ENCODE measurements at regions not wholly inside any gene's neighbourhood (a gene's known extent, or its start where the extent isn't known, plus 50 kb on each side); places are given as distances from the start of the nearest gene placed in this dataset.

GRCh38 chr13:89845874-89846273 lies 1501.6 kb upstream of the MIR17HG start:
- no peaks in the 10 kb centered on the region for H3K36me3 ChIP-seq (ENCODE audit: insufficient read depth, low read length)
- no peak for DNase-seq (ENCODE audit: low read depth, low spot score)
- TF ChIP-seq EZH2 (IDR thresholded peaks at IDR 0.05) (no peak), POLR2AphosphoS5 (IDR thresholded peaks at IDR 0.05; ENCODE audit: borderline replicate concordance, low read depth, low read length) (no peak), FOXP2 (optimal IDR thresholded peaks at IDR 0.05; ENCODE audit: control extremely low read depth, extremely low read length, insufficient read depth) (no peak)
- H3K27ac ChIP-seq: no peak overlapping the region
- H3K9me3 ChIP-seq (ENCODE audit: low read depth, low read length): no peaks in the 10 kb centered on the region
- H3K4me3 ChIP-seq: no peak overlapping the region
- no peak overlapping the region for H3K9ac ChIP-seq (ENCODE audit: insufficient read length)

DNA sequence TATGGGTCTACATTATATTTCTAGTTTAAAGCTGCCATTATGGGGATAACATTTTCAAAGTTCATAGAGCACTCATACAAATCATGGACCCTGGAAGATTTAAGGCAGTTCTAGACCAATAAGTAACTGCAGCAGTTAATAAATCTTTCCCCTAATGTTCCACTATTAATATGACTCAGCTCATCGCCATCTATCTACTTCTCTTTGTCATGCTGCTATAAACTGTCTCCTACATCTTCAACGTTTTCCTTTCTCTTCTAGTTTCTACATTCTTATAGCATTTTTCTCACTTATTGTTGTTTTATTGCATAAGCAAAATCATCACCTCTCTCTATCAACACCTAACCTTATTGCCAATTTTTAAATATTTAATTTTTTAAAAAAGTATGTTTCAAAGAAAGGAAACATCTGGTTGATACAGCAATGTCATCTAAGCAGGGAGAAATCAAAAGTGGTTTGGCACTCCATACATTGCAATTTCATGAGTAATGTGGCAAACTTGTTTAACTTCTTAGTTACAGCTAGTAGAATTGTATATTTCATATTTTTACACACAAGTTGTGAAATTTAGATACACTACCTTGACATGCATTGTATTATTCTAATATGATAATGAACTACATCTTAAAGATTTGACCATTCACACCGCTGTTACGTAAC lies 1500.4 kb upstream of the MIR17HG start:
- no peak for DNase-seq (ENCODE audit: low read depth, low spot score)
- TF ChIP-seq EZH2 (IDR thresholded peaks at IDR 0.05) (no peak), FOXP2 (optimal IDR thresholded peaks at IDR 0.05; ENCODE audit: control extremely low read depth, extremely low read length, insufficient read depth) (no peak), POLR2AphosphoS5 (IDR thresholded peaks at IDR 0.05; ENCODE audit: borderline replicate concordance, low read depth, low read length) (no peak)
- Histone ChIP-seq H3K9me3 (ENCODE audit: low read depth, low read length) (no peaks in the 10 kb centered on the region), H3K27ac (no peak overlapping the region), H3K4me3 (no peak overlapping the region), H3K9ac (ENCODE audit: insufficient read length) (no peak overlapping the region), H3K36me3 (ENCODE audit: insufficient read depth, low read length) (no peaks in the 10 kb centered on the region)

DNA sequence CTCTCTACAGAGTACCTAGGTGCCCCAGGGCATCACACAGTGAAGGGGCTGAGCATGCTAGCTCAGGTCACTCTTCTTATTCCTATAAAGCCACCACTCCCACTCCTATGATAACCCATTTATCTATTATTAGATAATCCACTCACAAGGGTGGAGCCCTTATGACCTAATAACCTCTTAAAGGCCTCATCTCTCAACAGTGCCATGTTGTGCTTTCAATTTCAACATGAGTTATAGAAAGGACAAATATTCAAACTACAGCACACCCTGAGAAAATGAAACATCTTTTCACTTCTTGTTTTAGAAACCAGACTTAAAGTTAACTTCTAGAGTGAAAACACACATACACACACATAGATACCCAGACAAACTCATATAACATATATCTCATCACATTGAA lies 1494.9 kb upstream of the MIR17HG start:
- no peak for TF ChIP-seq POLR2AphosphoS5 (IDR thresholded peaks at IDR 0.05; ENCODE audit: borderline replicate concordance, low read depth, low read length)
- TF ChIP-seq FOXP2 (optimal IDR thresholded peaks at IDR 0.05; ENCODE audit: control extremely low read depth, extremely low read length, insufficient read depth): no peak
- TF ChIP-seq EZH2 (IDR thresholded peaks at IDR 0.05): no peak
- no peak overlapping the region for H3K9ac ChIP-seq (ENCODE audit: insufficient read length)
- H3K27ac ChIP-seq: no peak overlapping the region
- H3K9me3 ChIP-seq (ENCODE audit: low read depth, low read length): no peaks in the 10 kb centered on the region
- H3K36me3 ChIP-seq (ENCODE audit: insufficient read depth, low read length): no peaks in the 10 kb centered on the region
- DNase-seq (ENCODE audit: low read depth, low spot score): no peak
- H3K4me3 ChIP-seq: no peak overlapping the region

DNA sequence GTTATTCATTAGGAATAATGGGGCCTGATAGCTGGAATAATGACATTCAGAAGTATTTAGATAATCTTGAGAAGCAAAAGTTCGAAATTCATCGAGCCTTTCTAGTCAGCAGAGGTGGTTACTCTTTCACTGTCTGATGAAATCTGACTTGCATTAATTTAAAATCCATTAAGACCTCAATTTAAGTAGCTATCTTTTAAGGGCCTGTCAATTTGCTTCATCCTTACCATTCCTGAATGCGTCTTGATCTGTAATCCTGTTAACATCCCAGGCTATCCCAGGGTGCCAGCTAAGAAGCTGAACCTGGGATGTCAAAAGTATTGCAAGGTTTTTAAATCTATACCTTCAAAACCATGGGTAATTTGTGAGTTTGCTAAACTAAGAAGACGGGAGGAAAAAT lies 1491.0 kb upstream of the MIR17HG start:
- H3K27ac ChIP-seq: no peak overlapping the region
- no peaks in the 10 kb centered on the region for H3K36me3 ChIP-seq (ENCODE audit: insufficient read depth, low read length)
- H3K9ac ChIP-seq (ENCODE audit: insufficient read length): no peak overlapping the region
- H3K4me3 ChIP-seq: no peak overlapping the region
- DNase-seq (ENCODE audit: low read depth, low spot score): no peak
- H3K9me3 ChIP-seq (ENCODE audit: low read depth, low read length): no peaks in the 10 kb centered on the region
- TF ChIP-seq POLR2AphosphoS5 (IDR thresholded peaks at IDR 0.05; ENCODE audit: borderline replicate concordance, low read depth, low read length) (no peak), EZH2 (IDR thresholded peaks at IDR 0.05) (no peak), FOXP2 (optimal IDR thresholded peaks at IDR 0.05; ENCODE audit: control extremely low read depth, extremely low read length, insufficient read depth) (no peak)

DNA sequence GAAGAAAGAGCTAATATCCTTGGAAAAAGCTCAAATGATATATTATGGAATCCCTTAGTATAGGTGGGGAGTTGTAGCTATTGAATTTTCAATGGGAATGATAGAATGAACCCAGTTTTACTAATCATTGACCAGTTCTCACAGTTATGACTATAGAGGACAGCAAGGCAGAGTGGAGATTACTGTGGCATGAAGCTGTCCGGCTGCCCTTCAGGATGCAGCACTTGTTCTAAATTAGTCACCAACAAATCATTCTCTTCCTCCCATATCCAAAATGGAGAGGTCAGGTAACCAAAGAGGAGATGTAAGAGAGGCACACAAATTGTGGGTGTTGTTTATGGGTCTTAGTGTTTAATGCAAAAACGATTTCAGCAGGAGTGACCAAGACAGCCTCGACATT lies 1490.0 kb upstream of the MIR17HG start:
- TF ChIP-seq FOXP2 (optimal IDR thresholded peaks at IDR 0.05; ENCODE audit: control extremely low read depth, extremely low read length, insufficient read depth): no peak
- TF ChIP-seq POLR2AphosphoS5 (IDR thresholded peaks at IDR 0.05; ENCODE audit: borderline replicate concordance, low read depth, low read length): no peak
- no peak for TF ChIP-seq EZH2 (IDR thresholded peaks at IDR 0.05)
- H3K36me3 ChIP-seq (ENCODE audit: insufficient read depth, low read length): no peaks in the 10 kb centered on the region
- H3K9ac ChIP-seq (ENCODE audit: insufficient read length): no peak overlapping the region
- DNase-seq (ENCODE audit: low read depth, low spot score): no peak
- no peak overlapping the region for H3K4me3 ChIP-seq
- no peak overlapping the region for H3K27ac ChIP-seq
- H3K9me3 ChIP-seq (ENCODE audit: low read depth, low read length): no peaks in the 10 kb centered on the region

GRCh38 chr13:89862011-89862690 lies 1485.3 kb upstream of the MIR17HG start:
- no peak for DNase-seq (ENCODE audit: low read depth, low spot score)
- Histone ChIP-seq H3K4me3 (no peak overlapping the region), H3K36me3 (ENCODE audit: insufficient read depth, low read length) (no peaks in the 10 kb centered on the region), H3K9ac (ENCODE audit: insufficient read length) (no peak overlapping the region), H3K27ac (no peak overlapping the region), H3K9me3 (ENCODE audit: low read depth, low read length) (no peaks in the 10 kb centered on the region)
- TF ChIP-seq POLR2AphosphoS5 (IDR thresholded peaks at IDR 0.05; ENCODE audit: borderline replicate concordance, low read depth, low read length): no peak
- TF ChIP-seq EZH2 (IDR thresholded peaks at IDR 0.05): no peak
- no peak for TF ChIP-seq FOXP2 (optimal IDR thresholded peaks at IDR 0.05; ENCODE audit: control extremely low read depth, extremely low read length, insufficient read depth)

- TF ChIP-seq POLR2AphosphoS5 (IDR thresholded peaks at IDR 0.05; ENCODE audit: borderline replicate concordance, low read depth, low read length) (no peak), FOXP2 (optimal IDR thresholded peaks at IDR 0.05; ENCODE audit: control extremely low read depth, extremely low read length, insufficient read depth) (no peak), EZH2 (IDR thresholded peaks at IDR 0.05) (no peak)
- no peak for DNase-seq (ENCODE audit: low read depth, low spot score)
- no peak overlapping the region for H3K27ac ChIP-seq
- no peaks in the 10 kb centered on the region for H3K9me3 ChIP-seq (ENCODE audit: low read depth, low read length)
- no peak overlapping the region for H3K4me3 ChIP-seq
- no peak overlapping the region for H3K9ac ChIP-seq (ENCODE audit: insufficient read length)
- H3K36me3 ChIP-seq (ENCODE audit: insufficient read depth, low read length): no peaks in the 10 kb centered on the region
Measured at GRCh38 chr13:89862691-89863036, 1484.8 kb upstream of the MIR17HG start.

DNA sequence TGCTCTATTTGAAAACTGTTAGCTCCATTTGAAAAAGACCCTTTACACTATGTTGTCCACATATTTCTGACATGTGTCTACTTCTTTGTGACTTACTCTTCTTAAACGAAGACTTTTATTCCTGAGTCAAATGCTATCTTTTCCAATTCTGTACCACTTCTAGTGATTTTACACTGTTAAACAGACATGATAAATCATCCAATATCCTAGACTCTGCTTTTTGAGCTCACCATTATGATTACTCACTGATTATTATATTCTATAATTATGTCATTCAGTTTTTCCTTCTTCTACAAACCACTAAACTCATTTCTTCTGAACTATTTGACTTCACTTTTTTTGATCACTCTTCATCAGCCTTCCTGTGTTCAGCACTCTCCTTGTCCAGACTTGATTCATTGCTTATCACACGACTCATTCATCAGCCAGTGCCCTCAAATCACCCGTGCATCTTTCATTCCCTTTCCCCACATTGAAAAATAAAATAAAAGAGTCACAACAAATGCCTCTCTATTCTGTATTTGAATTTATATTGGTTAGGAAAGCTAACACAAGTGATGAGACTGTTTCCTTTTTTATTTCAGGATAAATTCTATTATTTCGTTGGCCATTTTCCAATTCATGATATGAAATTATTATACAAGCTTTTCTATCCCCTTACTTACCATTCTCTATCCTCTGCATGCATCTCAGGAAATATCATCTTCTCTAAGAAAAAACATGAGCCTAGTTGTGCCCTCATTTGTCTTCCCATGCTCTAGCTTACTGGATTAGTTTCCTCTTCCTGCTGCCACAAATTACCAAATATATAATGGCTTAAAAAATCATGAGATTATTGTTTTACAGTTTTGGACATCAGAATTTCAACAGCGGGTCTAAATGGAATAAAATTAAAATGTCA lies 1482.1 kb upstream of the MIR17HG start:
- Histone ChIP-seq H3K27ac (no peak overlapping the region), H3K36me3 (ENCODE audit: insufficient read depth, low read length) (no peaks in the 10 kb centered on the region), H3K4me3 (no peak overlapping the region), H3K9me3 (ENCODE audit: low read depth, low read length) (no peaks in the 10 kb centered on the region), H3K9ac (ENCODE audit: insufficient read length) (no peak overlapping the region)
- TF ChIP-seq POLR2AphosphoS5 (IDR thresholded peaks at IDR 0.05; ENCODE audit: borderline replicate concordance, low read depth, low read length) (no peak), EZH2 (IDR thresholded peaks at IDR 0.05) (no peak), FOXP2 (optimal IDR thresholded peaks at IDR 0.05; ENCODE audit: control extremely low read depth, extremely low read length, insufficient read depth) (no peak)
- DNase-seq (ENCODE audit: low read depth, low spot score): no peak
